ENCODE measurements at regions not wholly inside any gene's neighbourhood (a gene's known extent, or its start where the extent isn't known, plus 50 kb on each side); places are given as distances from the start of the nearest gene placed in this dataset.

GRCh38 chr4:19888587-19888986, 363.1 kb upstream of the SLIT2 start:
- DNase-seq (ENCODE audit: low read depth): no peak

- DNase-seq (ENCODE audit: low read depth): peak; percentile 43
Measured at GRCh38 chr4:19883841-19884240, 367.9 kb upstream of the SLIT2 start.

DNA sequence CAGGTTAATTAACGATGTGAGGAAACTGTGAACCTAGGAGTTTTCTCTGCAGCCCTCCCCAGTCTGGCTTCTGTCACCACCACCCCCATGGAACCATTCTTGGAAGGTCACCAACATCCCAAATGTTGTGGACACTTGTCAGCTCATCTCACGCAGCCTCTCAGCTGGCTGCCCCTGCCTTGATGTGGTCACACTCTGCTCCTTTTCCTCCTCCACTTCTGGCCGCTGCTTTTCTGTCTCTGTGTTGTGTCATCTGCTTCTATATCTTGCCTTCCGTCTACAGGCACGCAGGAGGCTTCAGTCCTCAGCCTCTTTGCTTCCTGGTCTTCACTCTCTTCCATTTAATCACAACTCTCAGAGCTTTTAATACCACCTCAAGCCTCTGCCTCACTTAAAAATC, 371.5 kb upstream of the SLIT2 start:
- DNase-seq (ENCODE audit: low read depth): no peak

- no peak for DNase-seq (ENCODE audit: low read depth)
Measured at GRCh38 chr4:19879330-19879729, 372.4 kb upstream of the SLIT2 start.

DNA sequence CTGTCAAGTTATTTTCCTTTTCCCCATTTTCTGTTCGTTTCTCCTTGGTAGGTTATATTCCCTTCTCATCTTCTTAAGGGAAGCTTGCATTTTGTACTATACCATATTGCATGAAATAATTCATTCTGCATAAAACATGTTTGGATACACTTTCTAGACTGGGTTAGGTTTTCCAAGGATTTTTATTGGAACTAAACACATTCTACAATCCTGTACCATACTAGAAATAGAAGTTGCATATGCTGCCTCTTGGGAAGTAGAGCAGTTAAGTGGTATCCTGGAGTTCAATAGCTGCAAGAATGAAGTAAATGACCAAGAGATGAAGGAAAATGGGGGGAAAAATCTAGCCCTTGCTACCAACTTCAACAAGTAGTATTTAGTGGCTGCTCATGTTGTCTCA, 393.7 kb upstream of the SLIT2 start:
- no peak for DNase-seq (ENCODE audit: low read depth)

DNA sequence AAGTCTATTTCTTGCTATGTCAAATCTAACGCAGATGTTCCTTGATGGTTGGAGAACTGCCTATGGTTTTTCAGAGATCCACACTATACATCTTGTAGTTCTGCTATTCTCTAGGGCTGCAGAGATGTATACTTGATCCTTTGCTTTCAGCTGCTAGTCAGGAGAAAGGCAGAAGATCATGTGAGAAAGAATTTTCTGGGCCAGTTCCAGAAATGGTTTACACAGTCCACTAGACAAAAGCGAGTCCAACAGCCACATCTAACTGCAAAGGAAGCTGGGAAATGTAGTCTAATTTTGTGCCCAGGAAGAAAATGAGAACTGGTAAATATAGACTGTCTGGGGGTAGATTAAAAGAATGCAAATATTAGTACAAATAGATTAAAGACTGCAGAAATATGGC, 394.3 kb upstream of the SLIT2 start:
- peak; percentile 71 for DNase-seq (ENCODE audit: low read depth)

DNA sequence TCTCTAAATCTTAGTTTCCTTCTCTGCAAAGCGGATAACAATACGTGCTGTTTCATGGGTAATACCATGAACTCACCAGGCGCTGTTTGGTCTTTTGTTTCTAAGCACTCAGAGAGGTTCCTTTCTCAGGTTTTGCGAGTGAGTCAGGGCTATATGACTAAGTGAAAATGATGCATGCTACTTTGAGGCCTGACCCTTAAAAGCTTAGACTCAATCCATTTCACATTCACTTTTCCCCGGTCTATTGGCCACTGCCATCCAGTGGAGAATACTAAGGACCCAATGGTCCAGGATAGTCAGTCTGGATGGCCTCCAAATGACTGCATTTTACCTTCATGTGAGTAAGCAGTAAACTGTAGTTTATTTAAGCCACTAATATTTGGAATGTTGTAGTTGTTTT, 400.8 kb upstream of the SLIT2 start:
- peak; percentile 95 for DNase-seq (ENCODE audit: low read depth)

- peak; percentile 62 for DNase-seq (ENCODE audit: low read depth)
Measured at GRCh38 chr4:19844446-19844845, 407.3 kb upstream of the SLIT2 start.

DNA sequence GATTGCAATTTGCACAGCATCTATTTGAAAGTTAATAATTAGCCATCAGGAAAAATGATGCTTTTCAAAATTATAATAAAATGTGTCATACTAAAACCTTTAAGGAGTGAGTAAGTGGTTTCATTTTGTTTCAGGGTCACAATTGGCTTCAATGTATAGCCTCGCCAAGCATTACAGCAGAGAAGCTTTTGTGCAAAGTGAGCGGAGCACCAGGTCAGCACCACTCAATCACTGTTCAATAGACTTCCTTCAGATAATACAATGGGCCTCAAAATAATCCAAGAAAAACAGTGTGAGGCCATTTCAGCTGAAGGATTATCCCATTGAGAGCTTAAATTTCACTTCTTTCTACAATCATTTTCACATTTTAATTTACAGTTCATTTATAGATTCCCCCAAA, 409.2 kb upstream of the SLIT2 start:
- no peak for DNase-seq (ENCODE audit: low read depth)

- DNase-seq (ENCODE audit: low read depth): no peak
Measured at GRCh38 chr4:19838858-19839257, 412.8 kb upstream of the SLIT2 start.

- DNase-seq (ENCODE audit: low read depth): no peak
Measured at GRCh38 chr4:19835429-19835828, 416.3 kb upstream of the SLIT2 start.

- DNase-seq (ENCODE audit: low read depth): peak; percentile 41
Measured at GRCh38 chr4:19832411-19832810, 419.3 kb upstream of the SLIT2 start.

DNA sequence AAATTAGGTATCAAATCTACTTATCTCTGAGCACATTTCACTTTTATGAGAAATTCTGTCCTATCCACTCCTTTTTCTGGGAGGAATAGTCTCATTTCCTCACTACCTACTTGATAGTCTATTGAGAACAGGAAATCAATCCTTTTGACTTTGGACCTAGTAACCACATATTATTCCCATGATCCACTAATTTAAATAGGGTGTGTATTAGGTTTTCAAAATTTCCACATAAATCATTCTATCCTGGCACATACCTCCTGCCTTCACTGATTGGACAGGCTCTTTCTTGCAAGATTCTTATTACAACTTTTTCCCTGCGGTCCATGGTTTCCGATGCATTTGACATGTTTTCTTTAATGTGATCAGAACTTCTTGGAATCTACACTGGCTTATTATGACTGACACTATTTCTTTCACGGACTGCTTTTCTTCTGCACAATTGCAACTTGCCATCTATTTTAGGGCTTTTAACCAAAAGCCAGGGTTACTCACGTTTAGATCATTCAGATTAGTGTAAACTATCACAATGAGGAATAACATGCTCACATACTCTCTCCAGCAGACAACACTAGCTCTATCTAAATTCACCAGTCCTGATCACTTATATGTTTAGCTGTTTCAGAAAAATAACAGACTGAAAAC, 419.9 kb upstream of the SLIT2 start:
- peak; percentile 47 for DNase-seq (ENCODE audit: low read depth)

- DNase-seq (ENCODE audit: low read depth): no peak
Measured at GRCh38 chr4:19829101-19829500, 422.6 kb upstream of the SLIT2 start.

- no peak for DNase-seq (ENCODE audit: low read depth)
Measured at GRCh38 chr4:19823781-19824180, 427.9 kb upstream of the SLIT2 start.

GRCh38 chr4:19819737-19820136, 432.0 kb upstream of the SLIT2 start:
- DNase-seq (ENCODE audit: low read depth): no peak

- peak; percentile 47 for DNase-seq (ENCODE audit: low read depth)
Measured at GRCh38 chr4:19809989-19810388, 441.7 kb upstream of the SLIT2 start.

GRCh38 chr4:19807505-19807904, 444.2 kb upstream of the SLIT2 start:
- DNase-seq (ENCODE audit: low read depth): peak; percentile 83

DNA sequence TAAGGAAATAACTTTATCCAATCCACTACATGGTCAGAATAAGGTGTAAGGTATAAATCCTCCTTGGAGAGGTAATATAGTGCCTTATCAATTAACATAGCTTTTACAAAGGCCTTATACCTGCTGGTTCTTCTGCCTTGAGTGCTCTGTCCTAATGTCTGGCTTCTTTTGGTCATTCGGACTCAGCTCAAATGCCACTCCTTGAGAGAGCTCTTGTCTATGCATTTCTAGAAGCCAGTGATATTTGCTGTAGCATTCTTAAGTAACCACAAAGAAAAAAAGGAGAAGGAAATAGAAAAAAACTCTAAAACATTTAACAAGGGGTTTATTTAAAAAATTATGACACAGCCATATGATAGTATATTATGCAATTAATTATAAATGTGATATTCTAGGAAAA, 444.8 kb upstream of the SLIT2 start:
- DNase-seq (ENCODE audit: low read depth): peak; percentile 49

GRCh38 chr4:19803406-19803805, 448.3 kb upstream of the SLIT2 start:
- peak; percentile 14 for DNase-seq (ENCODE audit: low read depth)

DNA sequence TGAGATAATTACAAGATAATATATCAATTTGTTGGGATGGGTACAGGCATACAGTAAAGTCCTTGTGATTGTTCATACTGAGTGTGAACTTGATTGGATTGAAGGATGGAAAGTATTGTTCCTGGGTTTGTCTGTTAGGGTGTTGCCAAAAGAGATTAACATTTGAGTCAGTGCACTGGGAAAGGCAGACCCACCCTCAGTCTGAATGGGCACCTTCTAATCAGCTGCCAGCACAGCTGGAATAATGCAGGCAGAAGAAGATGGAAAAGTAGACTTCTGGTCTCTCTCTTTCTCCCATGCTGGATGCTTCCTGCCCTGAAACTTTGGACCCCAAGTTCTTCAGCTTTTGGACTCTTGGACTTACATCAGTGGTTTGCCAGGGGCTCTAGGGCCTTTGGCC, 457.9 kb upstream of the SLIT2 start:
- DNase-seq (ENCODE audit: low read depth): no peak

DNA sequence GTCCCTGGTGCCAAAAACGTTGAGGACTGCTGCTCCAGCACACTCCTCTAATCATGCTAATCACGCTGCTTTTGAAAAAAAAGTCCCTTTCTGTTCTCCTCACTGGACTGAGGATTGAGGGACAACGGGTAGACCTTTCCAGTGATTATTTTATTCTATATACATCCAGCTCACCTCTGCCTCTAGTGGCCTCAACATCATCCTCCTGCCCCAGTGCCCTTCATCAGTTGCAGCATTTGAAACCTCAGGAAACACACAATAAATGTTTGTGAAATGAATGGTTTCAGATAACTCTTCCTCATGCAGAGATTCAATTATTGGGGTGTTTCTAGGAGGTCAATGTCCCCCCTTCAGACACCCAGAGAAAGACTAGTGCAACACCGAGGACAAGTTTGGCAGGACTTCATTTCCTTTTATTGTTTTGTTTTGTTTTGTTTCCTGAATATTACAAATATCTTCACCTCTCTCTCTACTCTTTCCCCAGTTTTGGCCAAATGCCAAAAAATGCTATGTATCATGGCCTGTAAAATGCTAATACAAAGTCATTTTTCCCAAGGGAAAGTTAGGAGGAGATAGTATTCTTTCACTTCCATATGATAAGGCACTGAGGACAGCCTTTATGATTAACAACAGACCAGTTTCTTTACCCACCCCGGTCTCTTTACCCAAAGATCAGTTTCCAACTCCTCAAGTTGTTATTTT, 460.1 kb upstream of the SLIT2 start:
- no peak for DNase-seq (ENCODE audit: low read depth)

- no peak for DNase-seq (ENCODE audit: low read depth)
Measured at GRCh38 chr4:19786616-19787015, 465.1 kb upstream of the SLIT2 start.

DNA sequence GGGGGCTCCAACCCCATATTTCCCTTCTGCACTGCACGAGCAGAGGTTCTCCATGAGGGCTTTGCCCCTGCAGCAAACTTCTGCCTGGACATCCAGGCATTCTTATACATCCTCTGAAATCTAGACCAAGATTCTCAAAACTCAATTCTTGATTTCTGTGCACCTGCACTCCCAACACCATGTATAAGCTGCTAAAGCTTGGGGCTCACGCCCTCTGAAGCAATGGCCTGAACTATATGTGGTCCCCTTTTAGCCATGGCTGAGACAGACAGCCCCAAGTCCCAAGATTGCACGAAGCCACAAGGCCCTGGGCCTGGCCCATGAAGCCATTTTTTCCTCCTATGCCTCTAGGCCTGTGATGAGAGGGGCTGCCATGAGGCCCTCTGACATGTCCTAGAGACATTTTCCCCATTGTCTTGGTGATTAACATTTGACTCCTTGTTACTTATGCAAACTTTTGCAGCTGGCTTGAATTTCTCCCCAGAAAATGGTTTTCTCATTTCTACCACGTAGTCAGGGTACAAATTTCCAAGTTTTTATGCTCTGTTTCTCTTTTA, 468.0 kb upstream of the SLIT2 start:
- DNase-seq (ENCODE audit: low read depth): no peak

Measured in iris pigment epithelial cell (primary cell).